Suprapubic skin (tissue), 4 donors: ENCODE measurements at regions not wholly inside any gene's neighbourhood (a gene's known extent, or its start where the extent isn't known, plus 50 kb on each side); places are given as distances from the start of the nearest gene placed in this dataset.

Experiments
- DNase-seq, 2 donors: peaks; one replicate each; pipeline ENCODE4 v3.0.0-alpha.2; 2019; ENCODE audit warnings: low spot score in 2 of 2
- H3K27ac ChIP-seq: fragments of 200-600 bp; sonication (generic); one replicate; pipeline ENCODE4 v1.5.1; 2019
- H3K27me3 ChIP-seq: fragments of 200-600 bp; sonication (generic); one replicate; pipeline ENCODE4 v1.5.1; 2019
- H3K36me3 ChIP-seq: fragments of 200-600 bp; sonication (generic); one replicate; pipeline ENCODE4 v1.5.1; 2019
- H3K4me1 ChIP-seq: fragments of 200-600 bp; sonication (generic); one replicate; pipeline ENCODE4 v1.5.1; 2019
- H3K4me3 ChIP-seq: fragments of 200-600 bp; sonication (generic); one replicate; pipeline ENCODE4 v1.5.1; 2019; ENCODE audit warnings: mild to moderate bottlenecking
- H3K9me3 ChIP-seq: fragments of 200-600 bp; sonication (generic); one replicate; pipeline ENCODE4 v1.5.1; 2019
- CTCF ChIP-seq, 2 donors: fragments of 200-600 bp in 1 of 2; fragments of 450-650 bp in 1 of 2; sonication (generic) in 1 of 2; IDR thresholded peaks; one replicate each; pipeline ENCODE4 v1.5.1; 2016 to 2019; ENCODE audit warnings: antibody characterized with exemption in 2 of 2, mild to moderate bottlenecking in 1 of 2, moderate library complexity in 1 of 2
- EP300 ChIP-seq: sonication (generic); formaldehyde crosslinking; IDR thresholded peaks from one replicate; pipeline ENCODE4 v1.6.1; 2017; ENCODE audit warnings: antibody characterized with exemption
- POLR2A ChIP-seq, 2 donors: fragments of 450-650 bp; IDR thresholded peaks; one replicate each; pipeline ENCODE4 v1.6.1; 2017; ENCODE audit warnings: antibody characterized with exemption in 2 of 2, mild to moderate bottlenecking in 2 of 2, moderate library complexity in 2 of 2
- POLR2AphosphoS5 ChIP-seq, 3 donors: sonication (generic); formaldehyde crosslinking; IDR thresholded peaks; one replicate each; pipeline ENCODE4 v1.6.1; 2017; ENCODE audit warnings: antibody characterized with exemption in 3 of 3
- WGBS: methylation state at CpG from one replicate; pipeline ENCODE4 v1.1.5; 2018; 5-methylcytosine and 5-hydroxymethylcytosine counted together

GRCh38 chr1:30321996-30322858 lies 401.2 kb downstream of the MATN1 start:
- 78% methylated on average over 6 of the region's 10 CpGs for WGBS
- H3K27me3 ChIP-seq = peaks cover 22% of the 10 kb centered on the region
- H3K27ac ChIP-seq = no peak overlapping the region
- H3K9me3 ChIP-seq = no peaks in the 10 kb centered on the region
- no peak overlapping the region for H3K4me3 ChIP-seq
- no peaks in the 10 kb centered on the region for H3K36me3 ChIP-seq
- DNase-seq = peak in 1 of 2 donors; percentile 61
- no peaks in the 10 kb centered on the region for H3K4me1 ChIP-seq
- no peak for TF ChIP-seq EP300
- TF ChIP-seq POLR2AphosphoS5 (IDR thresholded peaks at IDR 0.05) = no peak
- TF ChIP-seq CTCF (IDR thresholded peaks at IDR 0.05) = no peak
- TF ChIP-seq POLR2A (IDR thresholded peaks at IDR 0.05) = no peak

GRCh38 chr1:30321246-30321910 lies 402.0 kb downstream of the MATN1 start:
- 69% methylated on average over 11 of the region's 13 CpGs for WGBS

GRCh38 chr1:30320581-30320890 lies 402.8 kb downstream of the MATN1 start:
- no peaks in the 10 kb centered on the region for H3K36me3 ChIP-seq
- TF ChIP-seq EP300 (no peak), POLR2AphosphoS5 (IDR thresholded peaks at IDR 0.05) (no peak), POLR2A (IDR thresholded peaks at IDR 0.05) (no peak), CTCF (IDR thresholded peaks at IDR 0.05) (no peak)
- peaks cover 30% of the 10 kb centered on the region for H3K27me3 ChIP-seq
- H3K4me3 ChIP-seq = no peak overlapping the region
- no peaks in the 10 kb centered on the region for H3K9me3 ChIP-seq
- 61% methylated on average over 2 of the region's 2 CpGs for WGBS
- no peaks in the 10 kb centered on the region for H3K4me1 ChIP-seq
- DNase-seq = no peak
- no peak overlapping the region for H3K27ac ChIP-seq

More at GRCh38 chr1:30321246-30321910, 402.0 kb downstream of the MATN1 start:
- H3K27me3 ChIP-seq = peaks cover 23% of the 10 kb centered on the region
- peak in 1 of 2 donors; percentile 45 for DNase-seq
- H3K4me3 ChIP-seq = no peak overlapping the region
- H3K4me1 ChIP-seq = no peaks in the 10 kb centered on the region
- H3K36me3 ChIP-seq = no peaks in the 10 kb centered on the region
- H3K9me3 ChIP-seq = no peaks in the 10 kb centered on the region
- no peak overlapping the region for H3K27ac ChIP-seq
- TF ChIP-seq CTCF (IDR thresholded peaks at IDR 0.05) (no peak), EP300 (no peak), POLR2A (IDR thresholded peaks at IDR 0.05) (no peak), POLR2AphosphoS5 (IDR thresholded peaks at IDR 0.05) (no peak)

GRCh38 chr1:30319765-30320580 lies 403.4 kb downstream of the MATN1 start:
- H3K9me3 ChIP-seq = no peaks in the 10 kb centered on the region
- H3K27ac ChIP-seq = no peak overlapping the region
- no peak overlapping the region for H3K4me3 ChIP-seq
- H3K4me1 ChIP-seq = no peaks in the 10 kb centered on the region
- DNase-seq = peak in 1 of 2 donors; percentile 43
- no peaks in the 10 kb centered on the region for H3K36me3 ChIP-seq
- TF ChIP-seq POLR2AphosphoS5 (IDR thresholded peaks at IDR 0.05) (no peak), EP300 (no peak), CTCF (IDR thresholded peaks at IDR 0.05) (no peak), POLR2A (IDR thresholded peaks at IDR 0.05) (no peak)
- H3K27me3 ChIP-seq = peaks cover 30% of the 10 kb centered on the region
- 73% methylated on average over 5 of the region's 11 CpGs for WGBS
